SIG-M5 (cell line): ENCODE measurements at regions not wholly inside any gene's neighbourhood (a gene's known extent, or its start where the extent isn't known, plus 50 kb on each side); places are given as distances from the start of the nearest gene placed in this dataset.

Source experiments
- DNase-seq: peaks from one replicate; lab custom pipeline; 2025; lab: John Stamatoyannopoulos, UW

GRCh38 chr1:185500001-185500626 lies 183.1 kb upstream of the IVNS1ABP start:
- no peak for DNase-seq

DNA sequence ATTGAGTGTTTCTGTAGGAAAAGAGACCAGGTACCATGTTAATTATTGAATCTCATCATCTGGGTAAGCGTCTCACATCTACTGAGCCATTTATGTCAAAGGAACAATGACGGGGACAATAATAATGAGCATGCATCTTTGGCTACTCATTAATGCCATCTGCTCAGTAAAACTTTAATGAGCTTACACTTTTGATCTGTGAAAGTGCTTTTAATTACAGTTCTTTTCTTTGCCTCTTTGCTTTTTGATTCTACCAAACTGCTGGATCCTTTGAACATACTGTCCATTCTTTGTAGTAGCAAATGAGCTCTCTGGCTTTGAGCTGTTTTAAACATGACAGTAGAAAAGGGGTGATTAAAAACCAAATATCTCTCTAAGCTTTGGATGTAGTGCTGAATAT lies 181.2 kb upstream of the IVNS1ABP start:
- no peak for DNase-seq

DNA sequence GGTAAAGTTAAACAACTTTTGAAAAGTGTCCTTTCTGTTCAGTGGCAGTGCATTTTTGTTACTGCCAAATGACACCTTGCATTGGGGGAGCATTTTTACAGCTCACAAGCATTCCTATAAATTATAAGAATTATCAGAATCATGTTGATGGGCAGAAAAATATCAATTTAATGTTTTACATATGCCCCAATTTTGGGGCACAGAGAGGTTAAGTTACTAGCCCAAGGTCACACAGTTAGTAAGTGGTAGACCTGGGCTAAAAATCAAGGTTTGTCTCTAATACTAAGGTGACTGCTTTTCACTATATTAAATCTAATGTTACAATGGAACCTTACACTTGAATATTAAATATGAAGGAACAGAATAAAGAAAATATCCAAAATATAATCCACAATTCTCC lies 180.1 kb upstream of the IVNS1ABP start:
- DNase-seq: no peak

- DNase-seq: no peak
These were observed 178.9 kb upstream of the IVNS1ABP start for GRCh38 chr1:185495898-185496297.

GRCh38 chr1:185495007-185495406 lies 178.0 kb upstream of the IVNS1ABP start:
- no peak for DNase-seq

GRCh38 chr1:185492089-185492825 lies 175.2 kb upstream of the IVNS1ABP start:
- DNase-seq: no peak

GRCh38 chr1:185491604-185492003 lies 174.6 kb upstream of the IVNS1ABP start:
- DNase-seq: no peak

GRCh38 chr1:185490924-185491323 lies 173.9 kb upstream of the IVNS1ABP start:
- no peak for DNase-seq

DNA sequence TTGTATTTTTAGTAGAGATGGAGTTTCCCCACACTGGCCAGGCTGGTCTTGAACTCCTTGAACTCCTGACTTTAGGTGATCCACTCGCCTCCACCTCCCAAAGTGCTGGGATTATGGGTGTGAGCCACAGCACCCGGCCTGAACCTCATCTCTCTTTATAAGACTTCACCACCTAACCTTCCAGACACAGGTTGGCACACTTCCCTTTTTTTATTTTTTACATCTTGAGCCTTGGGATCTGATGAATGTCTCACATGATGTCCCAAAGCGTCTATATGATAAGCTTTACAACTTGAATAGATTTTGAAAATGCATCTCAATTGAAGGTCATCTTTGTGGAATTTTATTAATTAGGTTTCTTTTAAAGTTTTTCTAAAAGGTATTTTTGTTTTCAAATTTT lies 172.4 kb upstream of the IVNS1ABP start:
- no peak for DNase-seq

DNA sequence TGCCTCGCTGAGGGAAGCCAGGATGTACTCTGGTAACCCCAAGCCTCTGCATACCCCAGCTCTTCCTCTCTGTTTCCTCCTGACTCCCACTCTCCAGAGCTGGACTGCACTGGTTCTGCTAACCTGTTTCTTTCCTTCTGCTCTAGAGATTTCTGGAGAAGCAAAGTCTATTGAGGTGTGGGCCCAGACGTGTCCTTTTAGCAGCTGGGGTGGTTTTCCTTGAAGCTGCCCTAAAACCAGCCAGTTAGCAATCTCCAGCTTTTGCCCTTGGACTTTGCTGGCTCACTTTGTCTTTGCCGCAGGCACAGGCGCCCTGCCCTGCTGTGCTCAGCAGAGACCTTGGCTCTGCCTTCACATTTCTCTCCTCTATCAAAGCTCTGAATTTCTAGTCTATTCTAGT lies 171.8 kb upstream of the IVNS1ABP start:
- no peak for DNase-seq

- DNase-seq: no peak
These were observed 170.9 kb upstream of the IVNS1ABP start for GRCh38 chr1:185487936-185488335.

- no peak for DNase-seq
These were observed 170.0 kb upstream of the IVNS1ABP start for GRCh38 chr1:185487026-185487425.

DNA sequence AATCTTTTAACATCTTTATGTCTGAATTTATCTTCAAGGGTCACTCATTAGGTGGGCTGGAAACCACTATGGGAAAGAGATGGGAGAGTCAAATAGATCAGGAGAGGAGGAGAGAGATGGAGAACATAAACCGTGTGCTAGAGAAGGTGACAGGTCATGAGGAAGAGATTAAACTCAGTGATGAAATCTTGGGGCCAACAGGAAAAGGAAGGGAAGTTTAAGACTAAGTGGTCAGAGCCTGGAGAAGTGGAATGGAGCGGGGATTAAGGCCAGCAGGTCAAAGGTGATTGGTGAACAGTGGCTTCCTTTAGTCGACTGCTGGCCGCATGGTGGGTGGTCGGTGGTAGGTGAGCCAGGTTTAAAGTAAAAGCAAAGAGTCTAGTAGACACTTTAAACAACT lies 169.3 kb upstream of the IVNS1ABP start:
- DNase-seq: no peak

GRCh38 chr1:185483664-185484450 lies 166.8 kb upstream of the IVNS1ABP start:
- no peak for DNase-seq

- DNase-seq: no peak
These were observed 166.2 kb upstream of the IVNS1ABP start for GRCh38 chr1:185483217-185483616.

DNA sequence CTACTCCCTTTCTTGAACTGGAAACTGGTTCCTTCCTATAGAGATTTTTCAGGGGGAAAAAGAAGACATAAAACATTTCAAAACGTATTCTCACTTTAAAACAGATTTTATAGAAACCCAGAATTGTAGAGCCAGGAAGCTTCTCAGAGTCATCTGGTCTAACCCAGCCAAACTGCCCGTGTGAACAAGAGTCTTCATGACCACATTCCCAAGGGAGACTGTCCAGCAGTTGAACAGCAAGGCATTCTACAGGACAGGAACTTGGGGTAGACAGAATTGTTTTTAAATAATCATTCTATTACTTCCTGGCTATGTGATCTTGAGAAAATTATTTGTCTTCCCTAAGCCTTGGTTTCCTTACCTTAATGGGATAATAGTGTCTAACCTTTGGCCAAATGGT lies 163.5 kb upstream of the IVNS1ABP start:
- no peak for DNase-seq

DNA sequence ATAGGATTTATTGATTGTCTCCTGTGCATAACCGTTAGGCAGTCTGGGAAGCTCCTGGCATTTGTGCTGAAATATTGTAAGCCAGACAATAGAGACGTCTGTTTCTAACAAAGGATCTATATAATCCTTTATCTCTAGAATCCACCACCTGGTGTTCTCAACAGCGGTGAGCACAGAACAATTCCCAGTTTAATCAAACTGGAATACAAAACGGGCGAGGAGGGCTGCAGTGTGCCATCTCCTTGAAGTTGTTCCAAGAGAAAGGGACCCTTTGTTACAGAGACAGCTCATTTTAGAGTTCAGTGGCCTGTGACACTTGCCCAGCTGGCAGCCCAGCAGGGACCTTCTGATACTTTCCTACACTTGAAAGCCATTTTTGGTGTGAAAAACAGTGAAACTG lies 162.8 kb upstream of the IVNS1ABP start:
- no peak for DNase-seq

- DNase-seq: no peak
These were observed 161.8 kb upstream of the IVNS1ABP start for GRCh38 chr1:185478877-185479276.

- DNase-seq: no peak
These were observed 160.9 kb upstream of the IVNS1ABP start for GRCh38 chr1:185477638-185478580.

DNA sequence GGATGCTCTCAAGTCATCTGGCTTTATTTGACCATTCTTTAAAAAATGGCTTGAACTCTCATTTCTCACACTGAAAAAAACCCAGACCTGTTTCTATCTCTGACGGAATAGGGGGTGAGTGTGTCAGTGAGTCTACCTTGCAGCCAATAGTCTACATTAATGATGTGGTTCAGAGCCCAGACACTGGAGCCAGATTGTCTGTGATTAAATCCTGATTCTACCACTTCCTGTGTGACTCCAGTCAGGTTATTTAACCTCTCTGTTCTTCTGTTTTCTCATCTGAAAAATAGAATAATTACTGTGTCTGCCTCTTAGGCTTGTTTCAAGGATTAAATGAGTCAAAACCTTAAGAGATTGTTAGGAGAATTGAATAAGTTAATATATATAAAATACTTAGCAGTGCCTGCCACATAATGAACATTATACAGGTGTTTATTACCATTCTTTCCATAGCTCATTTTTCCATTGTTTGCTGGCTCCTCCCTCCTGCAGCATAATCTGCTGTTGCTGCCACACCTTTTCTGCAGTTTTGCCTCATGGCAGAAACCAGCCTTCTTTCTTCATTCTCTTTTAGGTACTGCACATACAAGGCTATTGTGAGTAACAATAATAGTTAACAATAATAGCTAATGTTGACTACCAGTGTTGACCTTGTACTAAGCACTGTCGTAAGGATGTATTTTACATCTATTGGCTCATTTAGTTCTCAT lies 157.6 kb upstream of the IVNS1ABP start:
- no peak for DNase-seq

DNA sequence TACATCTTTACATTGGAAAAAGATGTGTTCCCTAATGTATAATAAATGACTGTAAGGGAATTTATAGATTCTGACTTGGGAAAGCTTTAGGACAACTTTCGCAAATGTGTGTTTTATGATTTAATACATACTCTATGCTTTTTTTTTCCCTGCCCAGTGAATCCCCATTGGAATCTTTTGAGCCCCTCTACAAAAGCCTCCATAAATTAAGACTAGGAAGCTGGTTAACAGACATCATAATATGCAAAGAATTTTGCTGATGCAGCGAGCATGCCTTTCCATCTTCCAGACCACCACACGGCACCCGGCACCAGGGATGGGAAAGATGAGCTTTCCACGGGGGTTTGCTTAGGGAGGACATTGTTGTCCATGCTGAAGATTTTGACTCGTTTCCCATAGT lies 156.1 kb upstream of the IVNS1ABP start:
- DNase-seq: no peak
